Large intestine (tissue), 3 donors: ENCODE measurements at regions not wholly inside any gene's neighbourhood (a gene's known extent, or its start where the extent isn't known, plus 50 kb on each side); places are given as distances from the start of the nearest gene placed in this dataset.

Experiments
- DNase-seq, 2 donors: peaks; one replicate each; pipeline versions ENCODE4 v3.0.0 to v3.0.0-alpha.2; 2013
- H3K27ac ChIP-seq: one replicate; pipeline ENCODE4 v1.5.1; 2013; ENCODE audit warnings: low read length
- H3K27me3 ChIP-seq: 2 replicates; pipeline ENCODE4 v1.6.1; 2013; ENCODE audit warnings: low read length; ENCODE audit not compliant: control insufficient read depth, insufficient read depth
- H3K36me3 ChIP-seq: 2 replicates; pipeline ENCODE4 v1.6.1; 2013; ENCODE audit warnings: low read length; ENCODE audit not compliant: control insufficient read depth, insufficient read depth
- H3K4me1 ChIP-seq: one replicate; pipeline ENCODE4 v1.6.1; 2013; ENCODE audit warnings: low read length; ENCODE audit not compliant: control insufficient read depth, insufficient read depth
- H3K4me3 ChIP-seq: one replicate; pipeline ENCODE4 v1.5.1; 2013; ENCODE audit warnings: low read length
- H3K9me3 ChIP-seq: one replicate; pipeline ENCODE4 v1.6.1; 2013; ENCODE audit warnings: mild to moderate bottlenecking, low read depth, low read length, moderate library complexity; ENCODE audit not compliant: control insufficient read depth
- WGBS: methylation state at CpG from one replicate; pipeline ENCODE4 v1.1.5; 2013; ENCODE audit warnings: low lambda C conversion rate; ENCODE audit not compliant: insufficient coverage; 5-methylcytosine and 5-hydroxymethylcytosine counted together

- H3K36me3 ChIP-seq, result no peaks in the 10 kb centered on the region
- H3K9me3 ChIP-seq, result peaks cover 3% of the 10 kb centered on the region
- H3K4me3 ChIP-seq, result no peak overlapping the region
- H3K4me1 ChIP-seq, result peaks cover 7% of the 10 kb centered on the region
- H3K27me3 ChIP-seq, result no peaks in the 10 kb centered on the region
- no peak for DNase-seq
- no peak overlapping the region for H3K27ac ChIP-seq
- 92% methylated on average over 2 of the region's 8 CpGs for WGBS
These were observed 125.9 kb downstream of the MAIP1 start for GRCh38 chr2:200081236-200081635.

- Histone ChIP-seq H3K36me3 (no peaks in the 10 kb centered on the region), H3K27me3 (no peaks in the 10 kb centered on the region), H3K27ac (no peak overlapping the region), H3K4me3 (no peak overlapping the region), H3K4me1 (peaks cover 7% of the 10 kb centered on the region), H3K9me3 (peaks cover 3% of the 10 kb centered on the region)
- WGBS, result no CpG with 5 or more reads among the region's 2 CpGs
- DNase-seq, result no peak
These were observed 126.4 kb downstream of the MAIP1 start for GRCh38 chr2:200081811-200082210.

- DNase-seq, result no peak
These were observed 128.7 kb downstream of the MAIP1 start for GRCh38 chr2:200084036-200084435.

GRCh38 chr2:200086911-200087310, 131.5 kb downstream of the MAIP1 start:
- DNase-seq, result peak; percentile 36 to 62
- 56% methylated on average over 7 of the region's 9 CpGs for WGBS

More at GRCh38 chr2:200084036-200084435, 128.7 kb downstream of the MAIP1 start:
- H3K27ac ChIP-seq, result no peak overlapping the region
- H3K9me3 ChIP-seq, result peaks cover 3% of the 10 kb centered on the region
- no peaks in the 10 kb centered on the region for H3K4me1 ChIP-seq
- H3K27me3 ChIP-seq, result no peaks in the 10 kb centered on the region
- no peaks in the 10 kb centered on the region for H3K36me3 ChIP-seq
- H3K4me3 ChIP-seq, result no peak overlapping the region

GRCh38 chr2:200087451-200087850, 132.1 kb downstream of the MAIP1 start:
- no peak overlapping the region for H3K4me3 ChIP-seq
- H3K9me3 ChIP-seq, result no peaks in the 10 kb centered on the region
- no peak overlapping the region for H3K27ac ChIP-seq
- H3K36me3 ChIP-seq, result no peaks in the 10 kb centered on the region
- no CpG with 5 or more reads among the region's 5 CpGs for WGBS
- peaks cover 2% of the 10 kb centered on the region for H3K4me1 ChIP-seq
- no peaks in the 10 kb centered on the region for H3K27me3 ChIP-seq
- DNase-seq, result no peak

More at GRCh38 chr2:200086911-200087310, 131.5 kb downstream of the MAIP1 start:
- Histone ChIP-seq H3K36me3 (no peaks in the 10 kb centered on the region), H3K27ac (no peak overlapping the region), H3K27me3 (no peaks in the 10 kb centered on the region), H3K4me3 (no peak overlapping the region), H3K9me3 (no peaks in the 10 kb centered on the region), H3K4me1 (no peaks in the 10 kb centered on the region)

- DNase-seq, result no peak
- no peaks in the 10 kb centered on the region for H3K36me3 ChIP-seq
- no peak overlapping the region for H3K4me3 ChIP-seq
- H3K27ac ChIP-seq, result no peak overlapping the region
- H3K27me3 ChIP-seq, result no peaks in the 10 kb centered on the region
- 92% methylated on average over 1 of the region's 6 CpGs for WGBS
- H3K9me3 ChIP-seq, result no peaks in the 10 kb centered on the region
- peaks cover 7% of the 10 kb centered on the region for H3K4me1 ChIP-seq
These were observed 133.8 kb downstream of the MAIP1 start for GRCh38 chr2:200089040-200089755.

- H3K27ac ChIP-seq, result no peak overlapping the region
- H3K4me1 ChIP-seq, result peaks cover 7% of the 10 kb centered on the region
- no peaks in the 10 kb centered on the region for H3K36me3 ChIP-seq
- H3K27me3 ChIP-seq, result no peaks in the 10 kb centered on the region
- H3K4me3 ChIP-seq, result no peak overlapping the region
- H3K9me3 ChIP-seq, result no peaks in the 10 kb centered on the region
- WGBS, result 100% methylated on average over 1 of the region's 6 CpGs
- no peak for DNase-seq
These were observed 134.4 kb downstream of the MAIP1 start for GRCh38 chr2:200089756-200090109.

GRCh38 chr2:200090683-200091082, 135.3 kb downstream of the MAIP1 start:
- Histone ChIP-seq H3K27me3 (no peaks in the 10 kb centered on the region), H3K4me1 (peaks cover 7% of the 10 kb centered on the region), H3K27ac (no peak overlapping the region), H3K9me3 (no peaks in the 10 kb centered on the region), H3K4me3 (no peak overlapping the region), H3K36me3 (no peaks in the 10 kb centered on the region)
- no CpG with 5 or more reads among the region's 6 CpGs for WGBS
- DNase-seq, result no peak

- Histone ChIP-seq H3K27me3 (no peaks in the 10 kb centered on the region), H3K9me3 (no peaks in the 10 kb centered on the region), H3K4me1 (peaks cover 7% of the 10 kb centered on the region), H3K27ac (no peak overlapping the region), H3K36me3 (no peaks in the 10 kb centered on the region), H3K4me3 (no peak overlapping the region)
- WGBS, result no CpG with 5 or more reads among the region's 2 CpGs
- DNase-seq, result no peak
These were observed 135.7 kb downstream of the MAIP1 start for GRCh38 chr2:200091126-200091525.

- no peaks in the 10 kb centered on the region for H3K27me3 ChIP-seq
- no peak overlapping the region for H3K4me3 ChIP-seq
- no peaks in the 10 kb centered on the region for H3K9me3 ChIP-seq
- H3K36me3 ChIP-seq, result no peaks in the 10 kb centered on the region
- no CpG with 5 or more reads among the region's 2 CpGs for WGBS
- H3K4me1 ChIP-seq, result peaks cover 7% of the 10 kb centered on the region
- DNase-seq, result peak in 1 of 2 donors; percentile 59
- no peak overlapping the region for H3K27ac ChIP-seq
These were observed 136.9 kb downstream of the MAIP1 start for GRCh38 chr2:200092235-200092634.

- no peak overlapping the region for H3K4me3 ChIP-seq
- H3K27me3 ChIP-seq, result no peaks in the 10 kb centered on the region
- no peaks in the 10 kb centered on the region for H3K9me3 ChIP-seq
- H3K36me3 ChIP-seq, result no peaks in the 10 kb centered on the region
- no peak for DNase-seq
- H3K4me1 ChIP-seq, result peaks cover 7% of the 10 kb centered on the region
- no peak overlapping the region for H3K27ac ChIP-seq
- WGBS, result no CpG with 5 or more reads among the region's 3 CpGs
These were observed 140.1 kb downstream of the MAIP1 start for GRCh38 chr2:200095436-200095835.
